Panc1 (cell line): ENCODE measurements at regions not wholly inside any gene's neighbourhood (a gene's known extent, or its start where the extent isn't known, plus 50 kb on each side); places are given as distances from the start of the nearest gene placed in this dataset.

ENCODE experiments used
- POLR2AphosphoS5 ChIP-seq: IDR thresholded peaks from 2 replicates; pipeline ENCODE4 v1.6.1; 2012; ENCODE audit warnings: mild to moderate bottlenecking, low read depth, low read length, moderate library complexity
- SIN3A ChIP-seq: IDR thresholded peaks from 2 replicates; pipeline ENCODE4 v1.6.1; 2012; ENCODE audit warnings: low read depth, mild to moderate bottlenecking, low read length, moderate library complexity, borderline replicate concordance; ENCODE audit not compliant: insufficient read depth
- TCF7L2 ChIP-seq: IDR thresholded peaks from 2 replicates; pipeline ENCODE4 v1.6.1; 2011; ENCODE audit warnings: mild to moderate bottlenecking, low read depth, low read length, inconsistent platforms
- TF ChIP-seq, protein P1 (sequence below): fragments of 450-650 bp; IDR thresholded peaks from 2 replicates; pipeline ENCODE4 v1.5.1; 2017; ENCODE audit warnings: mild to moderate bottlenecking

- TF ChIP-seq, protein P1, sequence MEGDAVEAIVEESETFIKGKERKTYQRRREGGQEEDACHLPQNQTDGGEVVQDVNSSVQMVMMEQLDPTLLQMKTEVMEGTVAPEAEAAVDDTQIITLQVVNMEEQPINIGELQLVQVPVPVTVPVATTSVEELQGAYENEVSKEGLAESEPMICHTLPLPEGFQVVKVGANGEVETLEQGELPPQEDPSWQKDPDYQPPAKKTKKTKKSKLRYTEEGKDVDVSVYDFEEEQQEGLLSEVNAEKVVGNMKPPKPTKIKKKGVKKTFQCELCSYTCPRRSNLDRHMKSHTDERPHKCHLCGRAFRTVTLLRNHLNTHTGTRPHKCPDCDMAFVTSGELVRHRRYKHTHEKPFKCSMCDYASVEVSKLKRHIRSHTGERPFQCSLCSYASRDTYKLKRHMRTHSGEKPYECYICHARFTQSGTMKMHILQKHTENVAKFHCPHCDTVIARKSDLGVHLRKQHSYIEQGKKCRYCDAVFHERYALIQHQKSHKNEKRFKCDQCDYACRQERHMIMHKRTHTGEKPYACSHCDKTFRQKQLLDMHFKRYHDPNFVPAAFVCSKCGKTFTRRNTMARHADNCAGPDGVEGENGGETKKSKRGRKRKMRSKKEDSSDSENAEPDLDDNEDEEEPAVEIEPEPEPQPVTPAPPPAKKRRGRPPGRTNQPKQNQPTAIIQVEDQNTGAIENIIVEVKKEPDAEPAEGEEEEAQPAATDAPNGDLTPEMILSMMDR, result no peak
- no peak for TF ChIP-seq SIN3A
- no peak for TF ChIP-seq POLR2AphosphoS5
- no peak for TF ChIP-seq TCF7L2
Observed at GRCh38 chr10:118967160-118967559, 62.4 kb upstream of the NANOS1 start.
